ENCODE measurements at regions not wholly inside any gene's neighbourhood (a gene's known extent, or its start where the extent isn't known, plus 50 kb on each side); places are given as distances from the start of the nearest gene placed in this dataset.
A peak's percentile ranks its signal among the peaks of the same experiment; 100 is the strongest.
"Not testable (repeated sequence)": the region's sequence is repeated elsewhere in the genome, so short reads cannot be mapped to it uniquely, and the experiment has no call there.

GRCh38 chr9:2243666-2244555 is 228.8 kb downstream of the SMARCA2 start:
- DNase-seq (ENCODE audit: low spot score): no peak

GRCh38 chr9:2247340-2247739 is 232.2 kb downstream of the SMARCA2 start:
- DNase-seq (ENCODE audit: low spot score): no peak

GRCh38 chr9:2248768-2249265 is 233.7 kb downstream of the SMARCA2 start:
- no peak for DNase-seq (ENCODE audit: low spot score)

GRCh38 chr9:2253636-2254580 is 238.8 kb downstream of the SMARCA2 start:
- no peak for DNase-seq (ENCODE audit: low spot score)

- DNase-seq (ENCODE audit: low spot score): no peak
Observed at GRCh38 chr9:2255128-2255527, 240.0 kb downstream of the SMARCA2 start.

GRCh38 chr9:2257248-2257929 is 242.2 kb downstream of the SMARCA2 start:
- DNase-seq (ENCODE audit: low spot score): no peak

- DNase-seq (ENCODE audit: low spot score): no peak
Observed at GRCh38 chr9:2260417-2261306, 245.5 kb downstream of the SMARCA2 start.

- no peak for DNase-seq (ENCODE audit: low spot score)
Observed at GRCh38 chr9:2261421-2262103, 246.4 kb downstream of the SMARCA2 start.

- no peak for DNase-seq (ENCODE audit: low spot score)
Observed at GRCh38 chr9:2262386-2263071, 247.4 kb downstream of the SMARCA2 start.

GRCh38 chr9:2263111-2263510 is 248.0 kb downstream of the SMARCA2 start:
- DNase-seq (ENCODE audit: low spot score): no peak

- DNase-seq (ENCODE audit: low spot score): no peak
Observed at GRCh38 chr9:2263665-2264064, 248.5 kb downstream of the SMARCA2 start.

- DNase-seq (ENCODE audit: low spot score): no peak
Observed at GRCh38 chr9:2264081-2264480, 248.9 kb downstream of the SMARCA2 start.

GRCh38 chr9:2267181-2267745 is 252.1 kb downstream of the SMARCA2 start:
- no peak for DNase-seq (ENCODE audit: low spot score)

- no peak for DNase-seq (ENCODE audit: low spot score)
Observed at GRCh38 chr9:2269778-2270177, 254.6 kb downstream of the SMARCA2 start.

GRCh38 chr9:2270565-2270964 is 255.4 kb downstream of the SMARCA2 start:
- no peak for DNase-seq (ENCODE audit: low spot score)

- peak; percentile 6 for DNase-seq (ENCODE audit: low spot score)
Observed at GRCh38 chr9:2271426-2271825, 256.3 kb downstream of the SMARCA2 start.

GRCh38 chr9:2274762-2275161 is 259.6 kb downstream of the SMARCA2 start:
- DNase-seq (ENCODE audit: low spot score): no peak

GRCh38 chr9:2276296-2276695 is 261.1 kb downstream of the SMARCA2 start:
- no peak for DNase-seq (ENCODE audit: low spot score)

GRCh38 chr9:2277133-2277532 is 262.0 kb downstream of the SMARCA2 start:
- DNase-seq (ENCODE audit: low spot score): not testable (repeated sequence)
